BE2C (cell line): ENCODE measurements at regions not wholly inside any gene's neighbourhood (a gene's known extent, or its start where the extent isn't known, plus 50 kb on each side); places are given as distances from the start of the nearest gene placed in this dataset.

Source experiments
- DNase-seq: peaks from one replicate; pipeline ENCODE4 v3.0.0-alpha.2; 2020
- H3K27me3 ChIP-seq: fragments of 250-450 bp; sonication (Bioruptor Pico); 2 replicates; pipeline ENCODE4 v1.5.1; 2020; ENCODE audit warnings: mild to moderate bottlenecking
- H3K36me3 ChIP-seq: fragments of 250-450 bp; sonication (Bioruptor Pico); 2 replicates; pipeline ENCODE4 v1.5.1; 2020; ENCODE audit warnings: mild to moderate bottlenecking
- H3K4me1 ChIP-seq: fragments of 250-450 bp; sonication (Bioruptor Pico); 2 replicates; pipeline ENCODE4 v1.5.1; 2020
- H3K4me3 ChIP-seq: 2 replicates; pipeline ENCODE4 v1.5.1; 2011; ENCODE audit warnings: low read depth, low read length
- H3K9me3 ChIP-seq: fragments of 250-450 bp; sonication (Bioruptor Pico); 2 replicates; pipeline ENCODE4 v1.5.1; 2020
- TF ChIP-seq, protein P1 (sequence below): IDR thresholded peaks from 2 replicates; pipeline ENCODE4 v1.5.1; 2012; ENCODE audit warnings: mild to moderate bottlenecking, low read depth, low read length

DNA sequence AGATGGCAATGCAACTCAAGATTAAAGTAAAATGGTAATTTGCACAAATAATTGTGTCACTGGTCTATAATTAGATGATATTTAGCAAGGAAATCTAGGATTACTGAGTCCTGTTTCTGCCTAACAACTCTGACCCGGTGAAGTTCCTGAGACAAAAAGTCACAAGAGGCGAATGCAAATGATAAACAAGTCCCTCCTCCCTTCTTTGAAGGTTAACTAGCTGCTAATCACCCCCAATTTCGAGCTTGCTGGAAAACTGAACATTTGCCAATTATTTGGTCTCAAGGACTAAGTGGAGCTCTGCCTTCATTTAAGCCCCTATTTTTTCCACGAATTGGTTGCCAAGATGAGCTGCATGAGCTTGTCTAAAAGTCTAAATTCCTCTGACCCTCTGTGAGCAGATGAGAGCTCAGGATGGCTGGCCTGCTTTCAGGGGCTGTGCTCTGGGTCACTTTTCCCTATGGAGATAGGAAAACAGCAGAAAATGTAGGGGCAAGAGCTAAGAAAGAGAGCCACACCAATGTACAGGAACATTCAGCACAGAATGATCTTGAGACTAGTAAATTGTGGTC is 127.3 kb downstream of the MBL2 start:
- Histone ChIP-seq H3K9me3 (no peaks in the 10 kb centered on the region), H3K27me3 (no peaks in the 10 kb centered on the region), H3K4me1 (peaks cover 8% of the 10 kb centered on the region), H3K4me3 (no peak overlapping the region), H3K36me3 (no peaks in the 10 kb centered on the region)
- no peak for DNase-seq
- TF ChIP-seq, protein P1, sequence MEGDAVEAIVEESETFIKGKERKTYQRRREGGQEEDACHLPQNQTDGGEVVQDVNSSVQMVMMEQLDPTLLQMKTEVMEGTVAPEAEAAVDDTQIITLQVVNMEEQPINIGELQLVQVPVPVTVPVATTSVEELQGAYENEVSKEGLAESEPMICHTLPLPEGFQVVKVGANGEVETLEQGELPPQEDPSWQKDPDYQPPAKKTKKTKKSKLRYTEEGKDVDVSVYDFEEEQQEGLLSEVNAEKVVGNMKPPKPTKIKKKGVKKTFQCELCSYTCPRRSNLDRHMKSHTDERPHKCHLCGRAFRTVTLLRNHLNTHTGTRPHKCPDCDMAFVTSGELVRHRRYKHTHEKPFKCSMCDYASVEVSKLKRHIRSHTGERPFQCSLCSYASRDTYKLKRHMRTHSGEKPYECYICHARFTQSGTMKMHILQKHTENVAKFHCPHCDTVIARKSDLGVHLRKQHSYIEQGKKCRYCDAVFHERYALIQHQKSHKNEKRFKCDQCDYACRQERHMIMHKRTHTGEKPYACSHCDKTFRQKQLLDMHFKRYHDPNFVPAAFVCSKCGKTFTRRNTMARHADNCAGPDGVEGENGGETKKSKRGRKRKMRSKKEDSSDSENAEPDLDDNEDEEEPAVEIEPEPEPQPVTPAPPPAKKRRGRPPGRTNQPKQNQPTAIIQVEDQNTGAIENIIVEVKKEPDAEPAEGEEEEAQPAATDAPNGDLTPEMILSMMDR, result no peak

DNA sequence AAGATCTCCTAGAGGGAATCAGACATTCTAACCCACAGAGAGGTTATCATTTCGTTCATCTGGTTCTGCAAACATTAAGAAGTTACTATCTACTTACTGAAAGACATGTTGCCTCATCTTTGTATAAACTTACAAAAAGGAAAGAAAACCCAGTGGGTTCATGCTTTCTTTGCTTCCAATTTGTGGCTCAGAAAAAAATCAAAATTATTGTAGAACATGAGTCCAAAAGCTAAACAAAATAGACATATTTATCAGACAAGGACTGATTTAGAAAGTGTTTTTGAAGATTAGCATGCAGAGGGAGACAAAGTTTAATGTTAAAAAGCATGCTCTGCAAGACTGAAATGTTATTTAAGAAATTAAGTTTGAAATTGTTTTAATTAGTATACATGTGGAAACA is 123.1 kb downstream of the MBL2 start:
- no peaks in the 10 kb centered on the region for H3K27me3 ChIP-seq
- H3K9me3 ChIP-seq, result no peaks in the 10 kb centered on the region
- TF ChIP-seq, protein P1, result no peak
- peaks cover 6% of the 10 kb centered on the region for H3K4me1 ChIP-seq
- H3K4me3 ChIP-seq, result no peak overlapping the region
- H3K36me3 ChIP-seq, result no peaks in the 10 kb centered on the region
- DNase-seq, result no peak

DNA sequence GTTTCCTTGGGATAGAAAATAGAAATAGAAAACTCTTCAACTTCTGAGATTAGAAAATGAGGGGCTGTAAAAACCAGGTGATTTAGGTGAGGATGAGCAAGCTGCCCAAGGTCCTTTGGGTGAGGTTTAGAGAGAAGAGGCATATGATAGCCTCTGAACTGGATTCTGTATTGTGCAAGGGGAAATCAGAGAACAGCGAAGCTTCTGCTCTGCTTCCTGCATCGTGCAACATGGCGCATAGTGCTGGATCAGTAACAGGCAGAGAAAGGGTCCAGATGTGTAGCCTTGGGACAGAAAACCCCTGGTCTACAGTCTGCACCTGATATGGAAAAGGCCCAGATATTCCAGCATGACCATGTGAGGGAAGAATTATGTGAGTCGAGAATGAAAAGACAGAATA is 121.7 kb downstream of the MBL2 start:
- peaks cover 2% of the 10 kb centered on the region; the same call in 1 of the 2 replicates for H3K4me1 ChIP-seq
- no peak for DNase-seq
- no peak overlapping the region for H3K4me3 ChIP-seq
- H3K9me3 ChIP-seq, result no peaks in the 10 kb centered on the region
- H3K36me3 ChIP-seq, result no peaks in the 10 kb centered on the region
- TF ChIP-seq, protein P1, result no peak
- no peaks in the 10 kb centered on the region for H3K27me3 ChIP-seq

DNA sequence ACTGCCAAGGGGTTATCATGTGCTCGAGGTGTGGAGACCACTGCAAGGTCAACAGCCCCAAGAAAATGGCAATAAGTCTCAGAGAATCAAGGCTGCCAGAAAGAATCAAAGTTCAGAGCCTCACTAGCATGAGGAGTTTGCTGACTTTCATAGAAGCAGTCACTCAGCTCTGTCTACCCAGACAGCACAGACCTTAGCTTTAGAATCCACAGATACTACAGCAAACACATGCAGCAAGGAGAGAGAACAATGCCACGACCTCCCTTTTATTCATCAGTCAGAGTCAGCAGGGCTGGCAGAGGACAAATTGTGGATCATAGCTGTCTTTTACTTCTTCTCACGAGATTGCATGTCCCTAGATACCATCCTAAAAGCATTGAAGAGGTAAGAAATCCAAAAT is 121.3 kb downstream of the MBL2 start:
- Histone ChIP-seq H3K4me3 (no peak overlapping the region), H3K4me1 (peaks cover 2% of the 10 kb centered on the region; the same call in 1 of the 2 replicates), H3K36me3 (no peaks in the 10 kb centered on the region), H3K9me3 (no peaks in the 10 kb centered on the region), H3K27me3 (no peaks in the 10 kb centered on the region)
- no peak for DNase-seq
- TF ChIP-seq, protein P1, result no peak

DNA sequence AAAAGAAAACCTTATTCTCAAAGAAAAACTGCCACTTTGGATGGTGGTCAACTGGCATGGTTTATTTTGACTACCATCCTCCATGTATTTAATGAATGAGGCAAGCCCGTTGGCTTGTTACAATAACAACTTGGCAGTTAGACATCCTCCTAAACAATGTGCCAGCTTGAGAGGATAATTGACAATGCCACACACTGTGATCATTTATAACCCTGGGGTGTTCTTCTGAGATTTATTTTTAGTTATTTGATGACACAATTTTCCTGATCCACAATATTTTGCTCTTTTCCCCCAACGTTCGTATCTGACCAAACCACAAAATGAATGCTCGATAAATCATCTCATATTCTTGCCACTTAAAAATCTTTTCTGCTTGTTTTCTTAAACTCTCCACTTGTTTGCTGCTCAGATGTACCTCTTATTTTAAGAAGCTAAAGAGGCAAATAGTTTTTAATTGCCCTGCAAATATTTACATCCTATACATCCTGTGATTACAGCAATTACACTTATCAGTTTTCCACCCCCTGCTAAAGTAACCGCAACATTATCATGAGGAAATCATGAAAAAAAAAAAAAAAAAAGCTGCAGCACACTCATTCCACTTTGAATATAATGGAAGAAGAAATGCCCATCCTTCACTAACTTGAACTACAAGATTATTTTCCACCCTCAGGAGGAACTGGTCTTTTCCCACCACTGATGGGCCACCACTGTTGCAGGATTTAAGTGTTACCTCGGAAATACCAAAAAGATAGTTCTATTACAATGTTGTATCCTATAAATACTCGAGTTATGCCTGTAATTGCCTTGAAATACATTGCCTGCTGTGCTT is 119.9 kb downstream of the MBL2 start:
- Histone ChIP-seq H3K9me3 (no peaks in the 10 kb centered on the region), H3K27me3 (no peaks in the 10 kb centered on the region), H3K36me3 (no peaks in the 10 kb centered on the region), H3K4me1 (peaks cover 6% of the 10 kb centered on the region), H3K4me3 (no peak overlapping the region)
- no peak for DNase-seq
- TF ChIP-seq, protein P1, result no peak
